GM04504 (cell line): ENCODE measurements at regions not wholly inside any gene's neighbourhood (a gene's known extent, or its start where the extent isn't known, plus 50 kb on each side); places are given as distances from the start of the nearest gene placed in this dataset.

ENCODE experiments used
- DNase-seq: peaks from one replicate; pipeline ENCODE4 v3.0.0-alpha.2; 2012; ENCODE audit warnings: low read depth

- no peak for DNase-seq
Observed at GRCh38 chr19:31664096-31664495, 314.9 kb upstream of the TSHZ3 start.

DNA sequence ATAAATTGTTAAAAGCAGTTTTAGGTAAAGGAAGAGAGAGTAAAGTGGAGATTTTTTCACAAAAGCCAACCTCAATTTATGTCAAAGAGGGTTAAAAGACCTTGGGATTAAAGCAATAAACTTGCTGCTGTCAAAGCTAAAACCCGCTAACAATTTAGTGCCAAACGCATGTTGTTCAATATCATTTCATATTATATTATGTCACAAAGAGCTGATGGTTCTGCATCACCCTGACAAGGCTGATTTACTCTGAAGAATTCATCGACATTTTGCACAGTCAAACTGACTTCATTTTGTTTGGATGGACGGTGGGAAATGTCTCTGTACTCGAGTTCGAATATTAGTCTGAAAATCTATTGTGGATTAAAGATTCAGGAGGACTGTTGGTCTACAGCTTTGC lies 315.8 kb upstream of the TSHZ3 start:
- DNase-seq = no peak

DNA sequence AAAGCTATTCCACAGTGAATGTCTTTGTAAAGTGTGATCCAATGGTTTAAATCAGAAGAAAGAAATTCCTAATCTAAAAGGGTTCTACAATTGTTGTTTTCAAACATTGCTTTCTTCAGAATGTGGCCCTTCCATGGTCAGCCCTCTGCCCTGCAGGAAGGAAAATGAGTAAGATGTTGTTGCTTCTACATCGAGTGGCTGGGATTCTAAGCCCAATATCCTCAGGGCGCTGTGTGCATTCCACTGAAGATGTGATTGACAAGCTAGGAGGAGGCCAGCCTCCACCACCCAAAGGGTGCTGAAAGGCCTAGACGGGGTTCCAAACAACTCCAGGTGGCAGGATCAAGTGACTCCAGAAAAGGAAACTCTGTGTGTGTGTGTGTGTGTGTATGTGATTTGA lies 316.9 kb upstream of the TSHZ3 start:
- DNase-seq = no peak

DNA sequence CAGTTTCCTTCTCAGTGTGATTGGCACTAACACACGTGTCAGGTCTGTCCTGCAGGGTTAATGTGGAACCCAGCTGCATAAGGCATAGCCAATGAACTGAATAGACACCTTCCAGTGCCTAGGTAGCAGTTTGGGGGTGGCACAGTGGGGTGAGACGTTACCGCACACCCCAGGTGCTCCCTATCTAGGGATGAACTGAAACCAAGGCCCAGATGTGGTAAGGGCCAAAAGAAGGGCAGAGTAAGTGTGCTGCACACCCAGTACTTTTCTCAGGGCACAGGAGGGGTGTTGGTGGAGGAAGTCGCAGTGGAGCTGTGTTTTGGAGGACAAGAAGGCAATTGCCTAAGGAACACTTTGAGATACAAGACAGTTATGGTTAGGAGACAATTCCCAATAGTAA lies 317.9 kb upstream of the TSHZ3 start:
- DNase-seq = no peak

DNA sequence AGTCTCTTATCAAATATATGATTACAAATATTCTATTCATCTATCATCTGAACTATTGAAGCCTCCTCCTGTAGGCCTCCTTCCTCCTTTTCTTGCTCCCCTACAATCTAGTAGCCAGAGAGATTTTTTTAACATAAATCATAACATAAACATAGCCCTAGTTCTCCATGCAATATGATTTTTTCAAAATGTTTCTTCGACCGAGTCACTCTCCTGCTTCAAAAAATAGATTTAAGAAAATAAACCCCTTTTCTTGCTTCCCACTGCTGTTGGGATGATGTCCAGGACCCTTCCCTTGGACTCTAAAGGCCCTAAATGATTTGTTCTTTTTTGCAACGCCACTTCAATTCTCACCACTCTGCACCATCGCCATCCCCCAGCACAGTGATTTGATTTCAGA lies 319.7 kb upstream of the TSHZ3 start:
- DNase-seq = no peak

GRCh38 chr19:31670931-31671330 lies 321.7 kb upstream of the TSHZ3 start:
- no peak for DNase-seq

- no peak for DNase-seq
Observed at GRCh38 chr19:31671411-31672035, 322.3 kb upstream of the TSHZ3 start.

GRCh38 chr19:31674503-31675192 lies 325.4 kb upstream of the TSHZ3 start:
- no peak for DNase-seq

DNA sequence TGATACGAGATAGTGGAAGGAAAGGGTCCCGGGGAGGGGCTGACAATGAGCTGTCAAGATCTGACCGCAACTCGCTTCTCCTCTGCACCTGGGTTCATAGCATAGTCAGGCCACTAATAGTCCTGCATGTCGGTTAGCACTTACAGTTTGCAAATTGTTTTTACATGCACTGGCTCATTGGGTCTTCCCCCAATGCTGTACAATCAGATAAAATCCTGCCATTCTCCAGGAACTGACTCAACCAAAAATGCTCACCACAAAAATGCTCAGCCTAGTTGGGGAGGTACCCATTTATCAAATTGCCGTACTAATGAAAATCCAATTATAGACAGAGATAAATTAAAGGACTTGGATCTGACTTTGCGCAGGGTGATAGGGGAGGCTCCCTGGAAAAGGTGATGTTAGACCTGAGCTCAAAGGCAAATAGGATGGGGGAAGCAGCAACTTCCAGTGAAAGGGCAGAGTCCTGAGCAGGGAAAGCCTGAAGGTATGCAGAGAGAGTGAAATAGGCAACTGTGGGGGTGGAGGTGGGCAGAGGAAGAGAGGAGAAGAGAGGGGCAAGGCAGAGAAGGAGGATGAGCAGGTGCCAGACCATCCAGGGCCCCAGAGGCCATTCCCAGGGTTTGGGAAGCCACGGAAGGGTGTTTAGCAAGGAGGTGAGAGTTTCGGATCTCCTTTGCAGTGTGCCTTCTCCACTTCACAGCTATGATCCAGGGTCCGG lies 326.1 kb upstream of the TSHZ3 start:
- DNase-seq = no peak

DNA sequence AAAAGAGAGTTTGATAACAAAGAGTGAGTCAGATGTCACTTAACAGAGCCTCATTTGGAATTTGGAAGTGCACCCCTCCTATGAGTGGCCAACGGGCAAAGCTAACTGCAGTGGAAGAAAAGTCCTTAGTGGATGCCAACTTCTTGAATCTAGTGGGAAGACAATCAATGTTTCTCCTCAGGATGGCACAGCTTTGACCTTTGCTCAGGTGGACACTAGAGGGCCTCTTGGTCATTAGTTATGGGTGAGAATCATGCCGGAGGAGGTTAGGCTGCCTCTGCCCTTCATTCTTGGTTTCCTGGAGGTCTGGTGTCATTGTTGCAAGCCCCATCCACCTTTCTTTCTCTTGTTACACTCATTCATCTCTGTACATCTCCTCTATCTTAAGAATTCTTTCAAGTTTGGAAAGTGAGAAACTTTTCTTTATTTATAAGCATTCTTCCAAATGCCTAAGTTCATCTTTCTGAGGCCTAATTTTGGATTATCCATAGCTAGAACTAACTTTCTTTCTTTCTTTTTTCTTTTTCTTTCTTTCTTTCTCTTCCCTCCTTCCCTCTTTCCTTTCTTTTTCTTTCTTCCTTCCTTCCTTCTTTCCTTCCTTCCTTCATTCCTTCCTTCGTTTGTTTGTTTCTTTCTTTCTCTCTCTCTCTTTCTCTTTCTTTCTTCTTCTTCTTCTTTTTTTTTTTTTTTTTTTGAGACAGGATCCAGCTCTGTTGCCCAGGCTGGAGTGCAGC lies 327.2 kb upstream of the TSHZ3 start:
- DNase-seq = no peak

DNA sequence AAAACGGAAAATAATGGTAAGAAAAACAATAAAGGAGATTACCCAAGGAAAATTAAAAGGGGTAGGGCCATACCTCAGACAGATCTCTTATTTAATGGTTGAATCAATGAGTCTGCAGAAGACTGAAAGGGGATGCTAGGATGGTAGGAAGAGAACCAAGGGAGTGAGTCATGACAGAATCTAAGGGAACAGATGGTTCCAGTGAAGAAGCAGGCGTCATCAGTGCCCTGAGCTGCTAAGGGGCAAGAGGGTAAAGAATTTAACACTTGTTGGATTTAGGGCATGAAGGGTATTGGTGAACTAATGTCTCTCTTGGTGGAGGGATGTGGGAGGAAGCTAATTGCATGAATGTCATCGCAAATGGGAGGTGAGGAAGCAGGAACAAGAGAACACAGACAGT lies 329.2 kb upstream of the TSHZ3 start:
- DNase-seq = no peak

- no peak for DNase-seq
Observed at GRCh38 chr19:31681121-31681520, 331.9 kb upstream of the TSHZ3 start.

DNA sequence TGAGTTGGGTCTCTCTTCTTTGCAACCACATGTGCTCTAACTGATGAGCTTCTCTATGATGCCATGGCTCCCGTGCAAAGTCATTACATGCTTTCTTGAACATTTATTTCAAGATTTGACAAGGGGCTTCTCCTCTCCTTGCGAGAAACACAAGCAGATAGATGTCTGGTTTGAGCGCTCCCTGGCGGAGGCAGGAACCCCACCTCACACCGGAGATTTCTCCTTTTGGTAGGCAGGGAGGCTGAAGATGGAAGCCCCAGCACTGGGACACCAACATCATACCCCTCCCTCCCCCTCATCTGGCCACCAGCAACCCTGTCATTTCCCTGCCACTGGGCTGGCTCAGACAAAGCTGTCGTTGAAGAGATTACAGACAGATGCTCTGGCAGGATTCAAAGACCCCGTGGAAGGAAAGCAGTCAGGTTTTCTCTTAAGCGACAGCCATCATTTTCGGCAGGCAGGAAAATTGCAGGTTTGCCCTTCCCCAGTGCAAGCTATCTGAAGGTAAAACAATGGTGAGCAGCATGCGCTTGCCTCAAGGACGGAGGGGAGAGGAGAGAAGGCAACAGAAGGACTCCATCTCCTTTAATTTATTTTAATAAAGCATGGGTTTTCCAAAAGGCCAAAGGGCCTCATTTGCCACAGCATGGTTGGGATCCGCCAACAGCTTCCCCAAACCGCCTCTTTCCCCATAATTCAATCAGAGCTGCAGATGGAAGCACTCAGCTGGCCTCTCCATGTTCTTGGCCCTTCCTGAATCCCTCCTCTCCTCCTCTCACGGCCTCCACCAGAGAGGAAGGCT lies 344.1 kb upstream of the TSHZ3 start:
- no peak for DNase-seq

DNA sequence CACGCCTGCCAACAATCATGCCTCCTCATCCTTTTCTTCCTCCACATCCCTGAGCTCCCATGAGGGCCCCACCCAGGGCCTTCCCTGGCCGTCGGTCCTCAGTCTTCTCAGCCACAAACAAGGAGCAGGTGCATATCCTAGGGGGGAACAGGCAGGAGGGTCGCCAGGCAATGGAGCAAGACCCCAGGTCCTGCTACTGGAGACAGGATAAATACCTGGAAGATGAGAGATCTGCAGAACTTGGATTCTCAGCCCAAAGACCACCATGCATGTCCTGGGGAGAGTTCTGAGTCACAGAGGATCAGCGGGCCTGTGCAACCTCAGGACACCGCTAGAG lies 344.7 kb upstream of the TSHZ3 start:
- DNase-seq = no peak

GRCh38 chr19:31694761-31695160 lies 345.5 kb upstream of the TSHZ3 start:
- no peak for DNase-seq

- no peak for DNase-seq
Observed at GRCh38 chr19:31699421-31699820, 350.2 kb upstream of the TSHZ3 start.

- no peak for DNase-seq
Observed at GRCh38 chr19:31701146-31701545, 351.9 kb upstream of the TSHZ3 start.

- no peak for DNase-seq
Observed at GRCh38 chr19:31705656-31706055, 356.4 kb upstream of the TSHZ3 start.

DNA sequence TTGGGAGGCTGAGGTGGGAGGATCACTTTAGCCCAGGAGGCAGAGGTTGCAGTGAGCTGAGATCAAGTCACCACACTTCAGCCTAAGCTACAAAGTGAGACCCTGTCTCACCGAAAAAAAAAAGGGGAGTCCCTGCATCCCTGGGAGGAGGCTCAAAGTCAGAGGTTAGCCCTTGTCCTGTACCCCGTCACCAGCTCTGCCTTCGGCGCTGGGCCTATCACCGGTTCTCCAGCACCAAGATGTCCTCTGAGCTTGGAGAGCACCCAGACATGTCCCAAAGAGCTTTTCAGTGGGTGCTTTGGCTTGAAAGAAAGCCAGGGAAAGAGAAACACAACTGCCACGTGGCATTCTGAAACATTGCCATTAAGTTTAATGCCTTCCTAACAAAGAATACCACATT lies 356.9 kb upstream of the TSHZ3 start:
- no peak for DNase-seq

DNA sequence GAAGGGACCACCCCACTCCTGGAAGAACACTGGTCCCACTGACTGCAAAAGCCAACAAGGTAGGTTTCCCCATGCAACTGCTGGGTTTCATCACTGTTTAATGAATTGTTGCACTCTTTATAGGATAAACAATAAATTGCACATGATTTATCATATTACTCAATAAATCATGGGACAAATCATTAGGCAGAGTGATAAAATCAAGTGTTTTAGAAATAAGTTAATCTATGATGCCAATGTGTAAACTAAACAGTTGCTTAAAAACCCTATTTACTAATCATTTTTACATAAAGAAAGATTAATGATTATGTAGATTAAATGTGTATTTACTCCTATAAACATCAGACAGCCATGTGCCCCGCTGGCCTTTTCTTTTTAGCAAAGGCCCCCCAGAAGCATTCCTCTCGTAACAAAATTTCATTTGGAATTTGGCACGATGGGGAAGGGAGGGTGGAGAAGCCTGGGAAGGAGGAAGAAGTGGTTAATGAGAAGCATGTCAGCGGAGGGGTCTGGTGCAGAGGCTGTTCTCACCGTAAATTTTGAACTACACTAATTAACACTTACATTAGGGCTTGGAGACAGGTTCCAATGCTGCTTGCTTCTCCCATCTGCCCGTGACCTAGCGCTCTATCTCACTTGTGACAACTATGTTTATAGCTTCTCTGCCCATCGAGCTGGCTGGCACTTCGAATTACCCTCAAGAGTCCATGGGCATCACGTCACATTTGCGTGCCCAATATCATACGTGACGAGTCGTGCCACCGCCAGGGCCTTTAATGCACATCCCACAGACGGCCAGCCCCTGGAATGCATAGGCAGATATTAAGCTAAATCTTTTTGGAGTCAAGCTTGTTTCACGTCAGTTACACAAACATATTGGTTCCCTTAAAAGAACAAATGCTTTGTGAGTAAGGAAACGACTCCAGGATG lies 357.7 kb upstream of the TSHZ3 start:
- no peak for DNase-seq

DNA sequence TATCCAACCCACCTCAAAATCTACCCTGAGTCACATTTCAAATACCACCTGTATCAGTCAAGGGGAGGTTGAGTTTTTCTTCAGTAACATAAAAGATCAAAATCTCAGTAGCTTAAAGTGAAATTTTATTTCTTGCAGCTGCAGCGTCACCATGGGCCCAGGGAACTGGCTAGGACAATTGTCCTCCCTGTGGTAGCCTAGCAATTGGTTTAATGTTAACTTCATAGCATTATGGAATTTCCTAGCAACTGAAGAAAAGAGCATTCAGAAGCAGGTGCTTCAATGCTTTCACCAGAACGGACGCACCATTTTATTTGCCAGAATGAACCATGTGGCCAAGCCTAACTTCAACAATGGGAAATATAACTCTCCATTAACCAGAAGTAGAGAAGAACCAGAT lies 359.3 kb upstream of the TSHZ3 start:
- no peak for DNase-seq
